PC-3 (cell line): ENCODE measurements at regions not wholly inside any gene's neighbourhood (a gene's known extent, or its start where the extent isn't known, plus 50 kb on each side); places are given as distances from the start of the nearest gene placed in this dataset.
A peak's percentile ranks its signal among the peaks of the same experiment; 100 is the strongest.
"Not testable (repeated sequence)": the region's sequence is repeated elsewhere in the genome, so short reads cannot be mapped to it uniquely, and the experiment has no call there.

Experiments
- ATAC-seq: fragments of 200-7000 bp; cut with Tn5 transposase; 2 replicates; pipeline ENCODE4 v1.9.1; 2020; ENCODE audit warnings: mild to moderate bottlenecking, moderate library complexity
- BruUV-seq: library from RNA; stranded (reverse); fragments of 400-500 nt; replicated peaks from 2 replicates; lab custom pipeline; 2021; lab: Mats Ljungman, UMichigan
- CTCF ChIA-PET: fragments of 300-600 bp; sonication (Branson Sonifier 250); formaldehyde crosslinking; loops from one replicate; lab custom pipeline; 2022; ENCODE audit warnings: antibody characterized with exemption; lab: Charles Lee
- POLR2A ChIA-PET: fragments of 300-600 bp; sonication (Branson Sonifier 250); formaldehyde crosslinking; loops from one replicate; lab custom pipeline; 2022; ENCODE audit warnings: antibody characterized with exemption; ENCODE audit not compliant: unreplicated experiment; lab: Charles Lee
- DNase-seq: peaks from one replicate; pipeline ENCODE4 v3.0.0-alpha.2; 2015
- H2AFZ ChIP-seq: fragments of 300-600 bp; sonication (generic); 2 replicates; pipeline ENCODE4 v1.6.0; 2016; ENCODE audit warnings: antibody characterized with exemption, low read length
- H3F3A ChIP-seq: fragments of 300-600 bp; sonication (generic); one replicate; pipeline ENCODE4 v1.6.0; 2017; ENCODE audit warnings: antibody characterized with exemption, low read length, control low read depth, mild to moderate bottlenecking; ENCODE audit not compliant: unreplicated experiment
- H3K27ac ChIP-seq: fragments of 300-600 bp; sonication (generic); 2 replicates; pipeline ENCODE4 v1.5.1; 2016; ENCODE audit warnings: mild to moderate bottlenecking, low read length
- H3K27me3 ChIP-seq: fragments of 300-600 bp; sonication (generic); 2 replicates; pipeline ENCODE4 v1.6.1; 2016; ENCODE audit warnings: low read length, mixed read lengths
- H3K36me3 ChIP-seq: fragments of 300-600 bp; sonication (generic); 2 replicates; pipeline ENCODE4 v1.6.1; 2016; ENCODE audit warnings: low read depth, mixed run types, low read length, mixed read lengths
- H3K4me1 ChIP-seq: fragments of 300-600 bp; sonication (generic); 2 replicates; pipeline ENCODE4 v1.5.1; 2016; ENCODE audit warnings: low read length; ENCODE audit not compliant: insufficient read depth
- H3K4me2 ChIP-seq: fragments of 300-600 bp; sonication (generic); 2 replicates; pipeline ENCODE4 v1.6.0; 2016; ENCODE audit warnings: low read length
- H3K4me3 ChIP-seq: fragments of 300-600 bp; sonication (generic); 2 replicates; pipeline ENCODE4 v1.5.1; 2016; ENCODE audit warnings: mild to moderate bottlenecking, low read length, mixed read lengths
- H3K79me2 ChIP-seq: fragments of 300-600 bp; sonication (generic); 2 replicates; pipeline ENCODE4 v1.6.1; 2017; ENCODE audit warnings: low read length, mixed read lengths
- H3K9ac ChIP-seq: fragments of 300-600 bp; sonication (generic); 2 replicates; pipeline ENCODE4 v1.6.0; 2016; ENCODE audit warnings: mild to moderate bottlenecking, low read length
- H3K9me2 ChIP-seq: fragments of 300-600 bp; sonication (generic); replicated peaks from 2 replicates; pipeline ENCODE4 v1.6.1; 2016; ENCODE audit warnings: mixed run types, low read length, mixed read lengths
- H3K9me3 ChIP-seq: fragments of 300-600 bp; sonication (generic); 2 replicates; pipeline ENCODE4 v1.6.1; 2016; ENCODE audit warnings: low read length, mixed read lengths
- H4K20me1 ChIP-seq: fragments of 300-600 bp; sonication (generic); 2 replicates; pipeline ENCODE4 v1.6.1; 2016; ENCODE audit warnings: low read length, mixed read lengths
- CTCF ChIP-seq: fragments of 300-600 bp; sonication (generic); conservative IDR thresholded peaks from 2 replicates; pipeline ENCODE4 v1.5.1; 2017; ENCODE audit warnings: antibody characterized with exemption, low read depth, mild to moderate bottlenecking, low read length
- EZH2 ChIP-seq: fragments of 300-600 bp; sonication (generic); IDR thresholded peaks from one replicate; pipeline ENCODE4 v1.6.1; 2017; ENCODE audit warnings: antibody characterized with exemption, mild to moderate bottlenecking, low read length; ENCODE audit not compliant: unreplicated experiment
- EZH2phosphoT487 ChIP-seq: fragments of 300-600 bp; sonication (generic); IDR thresholded peaks from 2 replicates; pipeline ENCODE4 v1.6.1; 2018; ENCODE audit warnings: mild to moderate bottlenecking, antibody characterized with exemption, low read length, borderline replicate concordance
- intact Hi-C: fragments of 100-400 bp; cut with micrococcal nuclease; formaldehyde crosslinking; loops from 2 replicates; pipeline ENCODE4 v1.9.0; 2023

GRCh38 chr1:199948587-199949280 is 78.8 kb upstream of the NR5A2 start:
- DNase-seq: peak; percentile 64
- H2AFZ ChIP-seq: no peak overlapping the region
- no peak overlapping the region for H3K4me3 ChIP-seq
- H3K36me3 ChIP-seq: no peaks in the 10 kb centered on the region
- no peaks in the 10 kb centered on the region for H3K4me1 ChIP-seq
- ChIA-PET POLR2A (interaction anchor here (0.6 kb wide), 1 partner anchor 114 kb away, joined by 6 read pairs; no protein-coding TSS in a partner anchor), CTCF (no interaction called here)
- TF ChIP-seq EZH2phosphoT487: no peak
- no peak for TF ChIP-seq EZH2
- TF ChIP-seq CTCF: no peak
- no peaks in the 10 kb centered on the region for H3K9me3 ChIP-seq
- no peak overlapping the region for H3K4me2 ChIP-seq
- intact Hi-C loops: loop anchor here (10.0 kb wide), 2 partner anchors 154 to 264 kb away; no protein-coding TSS in a partner anchor
- no peak overlapping the region for H3K9ac ChIP-seq
- no peaks in the 10 kb centered on the region for H3K27me3 ChIP-seq
- BruUV-seq: no TSS peak
- ATAC-seq: peak; percentile 18; the same call in 1 of the 2 replicates
- no peak overlapping the region for H3K27ac ChIP-seq
- H3F3A ChIP-seq: no peaks in the 10 kb centered on the region
- no peaks in the 10 kb centered on the region for H3K79me2 ChIP-seq
- no peaks in the 10 kb centered on the region for H3K9me2 ChIP-seq
- no peaks in the 10 kb centered on the region for H4K20me1 ChIP-seq

GRCh38 chr1:199951005-199951404 is 76.5 kb upstream of the NR5A2 start:
- H3K9me3 ChIP-seq, H4K20me1 ChIP-seq, H3K4me1 ChIP-seq, BruUV-seq, H3K36me3 ChIP-seq, H3K79me2 ChIP-seq, H3K9ac ChIP-seq, H2AFZ ChIP-seq, H3K9me2 ChIP-seq, H3K27ac ChIP-seq, H3K4me3 ChIP-seq, H3K4me2 ChIP-seq, H3F3A ChIP-seq, POLR2A ChIA-PET, H3K27me3 ChIP-seq: not testable (repeated sequence)
- ATAC-seq: 0 out of 2 replicates have a peak, but pooled peaks have one; percentile 26
- CTCF ChIA-PET: interaction anchor here (0.5 to 0.6 kb wide), 2 partner anchors 22 to 448 kb away, joined by 3 read pairs; no protein-coding TSS in a partner anchor
- intact Hi-C loops: loop anchor here (10.0 kb wide), 1 partner anchor 564 kb away; no protein-coding TSS in a partner anchor
- DNase-seq: peak; percentile 48

- Histone ChIP-seq H3K9ac (no peak overlapping the region), H4K20me1 (no peaks in the 10 kb centered on the region), H3K27me3 (no peaks in the 10 kb centered on the region), H3K27ac (no peak overlapping the region), H3K4me2 (no peak overlapping the region), H3K79me2 (no peaks in the 10 kb centered on the region), H3K9me3 (no peaks in the 10 kb centered on the region), H3F3A (no peaks in the 10 kb centered on the region), H3K9me2 (no peaks in the 10 kb centered on the region), H2AFZ (no peak overlapping the region), H3K4me1 (no peaks in the 10 kb centered on the region), H3K4me3 (no peak overlapping the region), H3K36me3 (no peaks in the 10 kb centered on the region)
- intact Hi-C loops: loop anchor here (1.0 to 10.0 kb wide), 2 partner anchors 323 to 561 kb away; no protein-coding TSS in a partner anchor
- POLR2A ChIA-PET: no interaction called here
- BruUV-seq: no TSS peak
- ATAC-seq (no peak), DNase-seq (no peak)
- no peak for TF ChIP-seq EZH2
- no peak for TF ChIP-seq EZH2phosphoT487
- no peak for TF ChIP-seq CTCF
- CTCF ChIA-PET: no interaction called here
Measured at GRCh38 chr1:199953651-199954050, 73.9 kb upstream of the NR5A2 start.
